H9 (cell line): ENCODE measurements at regions not wholly inside any gene's neighbourhood (a gene's known extent, or its start where the extent isn't known, plus 50 kb on each side); places are given as distances from the start of the nearest gene placed in this dataset.

Source experiments
- DNase-seq: peaks from one replicate; pipeline ENCODE4 v3.0.0-alpha.2; 2017
- H2AFZ ChIP-seq: one replicate; pipeline ENCODE4 v1.6.1; 2013; ENCODE audit warnings: mild to moderate bottlenecking, low read length, control low read depth, moderate library complexity
- H2AK5ac ChIP-seq: 2 replicates; pipeline ENCODE4 v1.6.1; 2013; ENCODE audit warnings: low read length, control low read depth, mixed read lengths; ENCODE audit not compliant: insufficient read length
- H2BK120ac ChIP-seq: one replicate; pipeline ENCODE4 v1.6.1; 2013; ENCODE audit warnings: low read depth, mild to moderate bottlenecking, low read length, control low read depth, inconsistent platforms; ENCODE audit not compliant: poor library complexity, severe bottlenecking
- H2BK12ac ChIP-seq: 2 replicates; pipeline ENCODE4 v1.6.1; 2013; ENCODE audit warnings: low read length, control low read depth, mixed read lengths, low read depth; ENCODE audit not compliant: insufficient read length
- H2BK15ac ChIP-seq: 2 replicates; pipeline ENCODE4 v1.6.1; 2013; ENCODE audit warnings: low read depth, low read length, control low read depth
- H2BK20ac ChIP-seq: one replicate; pipeline ENCODE4 v1.6.1; 2013; ENCODE audit warnings: low read depth, mild to moderate bottlenecking, low read length, control low read depth, inconsistent platforms; ENCODE audit not compliant: poor library complexity, severe bottlenecking
- H2BK5ac ChIP-seq: 2 replicates; pipeline ENCODE4 v1.6.1; 2013; ENCODE audit warnings: low read length, control low read depth, mixed read lengths; ENCODE audit not compliant: insufficient read length
- H3K14ac ChIP-seq: 2 replicates; pipeline ENCODE4 v1.6.1; 2013; ENCODE audit warnings: low read length, control low read depth; ENCODE audit not compliant: insufficient read depth
- H3K18ac ChIP-seq: 2 replicates; pipeline ENCODE4 v1.6.1; 2013; ENCODE audit warnings: low read depth, mild to moderate bottlenecking, mixed read lengths, low read length, control low read depth; ENCODE audit not compliant: insufficient read length
- H3K23ac ChIP-seq: 2 replicates; pipeline ENCODE4 v1.6.1; 2013; ENCODE audit warnings: low read length, control low read depth, mixed read lengths, low read depth; ENCODE audit not compliant: insufficient read length
- H3K23me2 ChIP-seq: 2 replicates; pipeline ENCODE4 v1.6.1; 2013; ENCODE audit warnings: low read depth, mild to moderate bottlenecking, mixed read lengths, low read length, control low read depth; ENCODE audit not compliant: insufficient read length, poor library complexity, severe bottlenecking
- H3K27ac ChIP-seq: 2 replicates; pipeline ENCODE4 v1.5.1; 2013; ENCODE audit warnings: low read length, control low read depth, mixed read lengths, low read depth; ENCODE audit not compliant: insufficient read length
- H3K27me3 ChIP-seq: 2 replicates; pipeline ENCODE4 v1.6.1; 2013; ENCODE audit warnings: low read length, control low read depth, inconsistent platforms; ENCODE audit not compliant: insufficient read depth
- H3K4ac ChIP-seq: 2 replicates; pipeline ENCODE4 v1.6.1; 2013; ENCODE audit warnings: low read depth, mild to moderate bottlenecking, control low read depth, inconsistent platforms, low read length, moderate library complexity
- H3K4me1 ChIP-seq: 2 replicates; pipeline ENCODE4 v1.6.1; 2013; ENCODE audit warnings: low read length, control low read depth, inconsistent platforms; ENCODE audit not compliant: insufficient read depth
- H3K4me2 ChIP-seq: 2 replicates; pipeline ENCODE4 v1.6.1; 2013; ENCODE audit warnings: low read length, control low read depth, mixed read lengths; ENCODE audit not compliant: insufficient read length, insufficient read depth
- H3K56ac ChIP-seq: 2 replicates; pipeline ENCODE4 v1.6.1; 2013; ENCODE audit warnings: low read depth, mild to moderate bottlenecking, mixed read lengths, low read length, control low read depth; ENCODE audit not compliant: insufficient read length
- H3K79me1 ChIP-seq: 2 replicates; pipeline ENCODE4 v1.6.1; 2013; ENCODE audit warnings: low read depth, mild to moderate bottlenecking, moderate library complexity, low read length, control low read depth, inconsistent platforms; ENCODE audit not compliant: insufficient read depth, poor library complexity, severe bottlenecking
- H3K79me2 ChIP-seq: 2 replicates; pipeline ENCODE4 v1.6.1; 2013; ENCODE audit warnings: low read length, control low read depth, inconsistent platforms; ENCODE audit not compliant: insufficient read depth
- H3K9ac ChIP-seq: 2 replicates; pipeline ENCODE4 v1.6.1; 2013; ENCODE audit warnings: low read length, control low read depth, mixed read lengths; ENCODE audit not compliant: insufficient read length; ENCODE audit errors: extremely low read depth
- H3K9me3 ChIP-seq: one replicate; pipeline ENCODE4 v1.6.1; 2013; ENCODE audit warnings: low read depth, low read length, inconsistent platforms; ENCODE audit not compliant: control insufficient read depth
- H3T11ph ChIP-seq: one replicate; pipeline ENCODE4 v1.6.1; 2013; ENCODE audit warnings: mild to moderate bottlenecking, low read length, control low read depth, inconsistent platforms
- H4K20me1 ChIP-seq: one replicate; pipeline ENCODE4 v1.6.1; 2013; ENCODE audit not compliant: control insufficient read depth, insufficient read length, insufficient read depth
- H4K5ac ChIP-seq: 2 replicates; pipeline ENCODE4 v1.6.1; 2013; ENCODE audit warnings: low read depth, mild to moderate bottlenecking, mixed read lengths, low read length, control low read depth; ENCODE audit not compliant: insufficient read length
- H4K8ac ChIP-seq: replicated peaks from 2 replicates; pipeline ENCODE4 v1.6.1; 2013; ENCODE audit warnings: low read length, control low read depth, mixed read lengths, low read depth; ENCODE audit not compliant: insufficient read length
- H4K91ac ChIP-seq: 2 replicates; pipeline ENCODE4 v1.6.1; 2013; ENCODE audit warnings: low read depth, mild to moderate bottlenecking, moderate library complexity, mixed read lengths, low read length, control low read depth; ENCODE audit not compliant: insufficient read length
- H3K27ac Mint-ChIP-seq, 3 experiments: 2 replicates in 2 of 3; 3 replicates in 1 of 3; pipeline ENCODE4 v1.8.0; 2020 to 2021; ENCODE audit warnings: mixed read lengths in 3 of 3, mild to moderate bottlenecking in 1 of 3, moderate library complexity in 1 of 3
- H3K27me3 Mint-ChIP-seq: 2 replicates; pipeline ENCODE4 v1.8.0; 2021; ENCODE audit warnings: low read depth, mild to moderate bottlenecking, moderate library complexity, mixed read lengths
- H3K36me3 Mint-ChIP-seq, 3 experiments: 2 replicates in 2 of 3; 3 replicates in 1 of 3; pipeline ENCODE4 v1.8.0; 2020 to 2021; ENCODE audit warnings: low read depth in 3 of 3, mixed read lengths in 3 of 3; ENCODE audit not compliant: insufficient read depth in 1 of 3
- H3K4me1 Mint-ChIP-seq, 2 experiments: 2 replicates each; pipeline ENCODE4 v1.8.0; 2020; ENCODE audit warnings: mixed read lengths in 2 of 2
- H3K4me3 Mint-ChIP-seq, 2 experiments: 2 replicates in 1 of 2; 3 replicates in 1 of 2; pipeline ENCODE4 v1.8.0; 2020 to 2021; ENCODE audit warnings: mild to moderate bottlenecking in 2 of 2, mixed read lengths in 2 of 2, moderate library complexity in 1 of 2
- H3K9me3 Mint-ChIP-seq, 2 experiments: 2 replicates in 1 of 2; 3 replicates in 1 of 2; pipeline ENCODE4 v1.8.0; 2020; ENCODE audit warnings: mild to moderate bottlenecking in 2 of 2, mixed read lengths in 2 of 2, moderate library complexity in 1 of 2
- CTCF ChIP-seq: fragments of 200-600 bp; sonication (generic); conservative IDR thresholded peaks from 3 replicates; pipeline ENCODE4 v1.8.0; 2021; ENCODE audit warnings: antibody characterized with exemption, mild to moderate bottlenecking
- WGBS: extraction: QIAGEN DNeasy Blood & Tissue Kit; methylation state at CpG from one replicate; pipeline ENCODE4 v1.1.7; 2013; ENCODE audit warnings: missing lambda C conversion rate, low lambda C conversion rate, mixed read lengths; ENCODE audit not compliant: insufficient read length; ENCODE audit errors: extremely low coverage; 5-methylcytosine and 5-hydroxymethylcytosine counted together

- H3K27me3 ChIP-seq = no peaks in the 10 kb centered on the region
- no peak overlapping the region for H3K27ac ChIP-seq
- no peaks in the 10 kb centered on the region for H3K4me1 ChIP-seq
- H2BK5ac ChIP-seq = no peak overlapping the region
- Mint-ChIP-seq H3K27me3 (no peaks in the 10 kb centered on the region), H3K36me3 (peaks cover 0 to 1% (median 0%) of the 10 kb centered on the region in 3 experiments; a peak in 2 of 7 replicates), H3K4me3 (no peak overlapping the region), H3K9me3 (peaks cover 0 to 2% of the 10 kb centered on the region in 2 experiments; a peak in 1 of 5 replicates), H3K27ac (no peak overlapping the region), H3K4me1 (peaks cover 3 to 4% of the 10 kb centered on the region in 2 experiments; a peak in 2 of 4 replicates)
- no peak overlapping the region for H3K4ac ChIP-seq
- H4K91ac ChIP-seq = no peak overlapping the region
- H2AK5ac ChIP-seq = no peak overlapping the region
- no peak for DNase-seq
- no peak overlapping the region for H3K14ac ChIP-seq
- no CpG with 5 or more reads among the region's 3 CpGs for whole genome bisulfite sequencing
- H2BK20ac ChIP-seq = no peak overlapping the region
- H2BK12ac ChIP-seq = no peak overlapping the region
- H3T11ph ChIP-seq = no peak overlapping the region
- no peaks in the 10 kb centered on the region for H3K9me3 ChIP-seq
- H4K8ac ChIP-seq = no peak overlapping the region
- no peak for TF ChIP-seq CTCF
- H2AFZ ChIP-seq = no peak overlapping the region
- H3K79me1 ChIP-seq = no peaks in the 10 kb centered on the region
- H2BK120ac ChIP-seq = no peak overlapping the region
- no peak overlapping the region for H3K4me2 ChIP-seq
- no peak overlapping the region for H3K56ac ChIP-seq
- no peak overlapping the region for H3K9ac ChIP-seq
- no peaks in the 10 kb centered on the region for H3K79me2 ChIP-seq
- H3K23ac ChIP-seq = no peak overlapping the region
- H3K23me2 ChIP-seq = no peaks in the 10 kb centered on the region
- H4K5ac ChIP-seq = no peak overlapping the region
- no peak overlapping the region for H3K18ac ChIP-seq
- H2BK15ac ChIP-seq = no peak overlapping the region
- H4K20me1 ChIP-seq = no peaks in the 10 kb centered on the region
Observed at GRCh38 chr5:89327608-89328007, 444.6 kb upstream of the MEF2C start.
